Endodermal cell (in vitro differentiated cells): ENCODE measurements at regions not wholly inside any gene's neighbourhood (a gene's known extent, or its start where the extent isn't known, plus 50 kb on each side); places are given as distances from the start of the nearest gene placed in this dataset.
"Not testable (repeated sequence)": the region's sequence is repeated elsewhere in the genome, so short reads cannot be mapped to it uniquely, and the experiment has no call there.

Source experiments
- DNase-seq: peaks from one replicate; pipeline ENCODE4 v3.0.0-alpha.2; 2017
- H3K27ac ChIP-seq: 2 replicates; pipeline ENCODE4 v1.5.1; 2013; ENCODE audit warnings: mild to moderate bottlenecking, low read depth, low read length, moderate library complexity
- H3K27me3 ChIP-seq: 2 replicates; pipeline ENCODE4 v1.6.1; 2013; ENCODE audit warnings: mild to moderate bottlenecking, low read length, moderate library complexity; ENCODE audit not compliant: insufficient read depth, control insufficient read depth, poor library complexity, severe bottlenecking
- H3K36me3 ChIP-seq: 2 replicates; pipeline ENCODE4 v1.7.0; 2013; ENCODE audit warnings: mild to moderate bottlenecking, low read length, moderate library complexity; ENCODE audit not compliant: control insufficient read depth, insufficient read depth
- H3K4me1 ChIP-seq: one replicate; pipeline ENCODE4 v1.7.0; 2013; ENCODE audit warnings: low read length; ENCODE audit not compliant: control insufficient read depth, insufficient read depth
- H3K4me3 ChIP-seq: 2 replicates; pipeline ENCODE4 v1.5.1; 2013; ENCODE audit warnings: mild to moderate bottlenecking, low read length, moderate library complexity
- H3K9ac ChIP-seq: 2 replicates; pipeline ENCODE4 v1.6.1; 2013; ENCODE audit warnings: mild to moderate bottlenecking, low read length, moderate library complexity; ENCODE audit not compliant: poor library complexity, severe bottlenecking; ENCODE audit errors: extremely low read depth
- H3K9me3 ChIP-seq: 2 replicates; pipeline ENCODE4 v1.6.1; 2013; ENCODE audit warnings: mild to moderate bottlenecking, low read length, moderate library complexity; ENCODE audit not compliant: control insufficient read depth
- H3K27ac Mint-ChIP-seq: 2 replicates; pipeline ENCODE4 v1.8.0; 2020; ENCODE audit warnings: mixed read lengths
- H3K27me3 Mint-ChIP-seq: 2 replicates; pipeline ENCODE4 v1.8.0; 2021; ENCODE audit warnings: mild to moderate bottlenecking, mixed read lengths; ENCODE audit not compliant: insufficient read depth
- H3K36me3 Mint-ChIP-seq: 2 replicates; pipeline ENCODE4 v1.8.0; 2020; ENCODE audit warnings: low read depth, mixed read lengths
- H3K4me1 Mint-ChIP-seq: 2 replicates; pipeline ENCODE4 v1.8.0; 2020; ENCODE audit warnings: mixed read lengths
- H3K4me3 Mint-ChIP-seq: 2 replicates; pipeline ENCODE4 v1.8.0; 2020; ENCODE audit warnings: mild to moderate bottlenecking, moderate library complexity, mixed read lengths
- H3K9me3 Mint-ChIP-seq: 2 replicates; pipeline ENCODE4 v1.8.0; 2020; ENCODE audit warnings: mild to moderate bottlenecking, mixed read lengths
- WGBS, 2 experiments: methylation state at CpG; one replicate each; pipeline versions ENCODE4 v1.1.5 to v1.1.7; 2013; ENCODE audit warnings: missing lambda C conversion rate in 2 of 2, mixed read lengths in 1 of 2; ENCODE audit not compliant: insufficient coverage in 1 of 2, insufficient read length in 1 of 2; 5-methylcytosine and 5-hydroxymethylcytosine counted together
- TF ChIP-seq, protein P1 (sequence below): fragments of 200-600 bp; sonication (generic); conservative IDR thresholded peaks from 2 replicates; pipeline ENCODE4 v1.5.0; 2021; ENCODE audit warnings: antibody characterized with exemption, mild to moderate bottlenecking

DNA sequence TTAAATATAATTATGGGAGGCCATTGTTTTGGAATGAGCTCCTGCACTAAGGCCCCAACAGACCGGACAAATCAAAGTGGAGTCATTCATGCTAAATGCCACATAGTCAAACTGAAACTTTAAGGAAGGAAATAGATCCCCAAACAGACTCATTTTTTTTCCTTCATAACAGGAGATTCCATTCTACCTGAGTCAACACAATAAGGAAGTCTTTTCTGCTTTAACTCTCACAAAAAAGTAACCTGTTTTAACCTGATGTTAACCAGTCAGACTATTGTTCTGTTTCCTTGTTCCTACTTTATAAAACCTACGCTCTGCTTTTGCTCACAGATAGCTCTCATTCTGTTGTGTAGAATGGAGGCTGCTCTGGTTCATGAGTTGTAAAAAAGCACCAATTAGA lies 234.9 kb downstream of the YTHDC2 start:
- Histone ChIP-seq H3K36me3 (no peaks in the 10 kb centered on the region), H3K9me3 (peaks cover 17% of the 10 kb centered on the region), H3K9ac (no peak overlapping the region), H3K27ac (no peak overlapping the region), H3K4me3 (no peak overlapping the region), H3K27me3 (peaks cover 4% of the 10 kb centered on the region), H3K4me1 (no peaks in the 10 kb centered on the region)
- TF ChIP-seq, protein P1, sequence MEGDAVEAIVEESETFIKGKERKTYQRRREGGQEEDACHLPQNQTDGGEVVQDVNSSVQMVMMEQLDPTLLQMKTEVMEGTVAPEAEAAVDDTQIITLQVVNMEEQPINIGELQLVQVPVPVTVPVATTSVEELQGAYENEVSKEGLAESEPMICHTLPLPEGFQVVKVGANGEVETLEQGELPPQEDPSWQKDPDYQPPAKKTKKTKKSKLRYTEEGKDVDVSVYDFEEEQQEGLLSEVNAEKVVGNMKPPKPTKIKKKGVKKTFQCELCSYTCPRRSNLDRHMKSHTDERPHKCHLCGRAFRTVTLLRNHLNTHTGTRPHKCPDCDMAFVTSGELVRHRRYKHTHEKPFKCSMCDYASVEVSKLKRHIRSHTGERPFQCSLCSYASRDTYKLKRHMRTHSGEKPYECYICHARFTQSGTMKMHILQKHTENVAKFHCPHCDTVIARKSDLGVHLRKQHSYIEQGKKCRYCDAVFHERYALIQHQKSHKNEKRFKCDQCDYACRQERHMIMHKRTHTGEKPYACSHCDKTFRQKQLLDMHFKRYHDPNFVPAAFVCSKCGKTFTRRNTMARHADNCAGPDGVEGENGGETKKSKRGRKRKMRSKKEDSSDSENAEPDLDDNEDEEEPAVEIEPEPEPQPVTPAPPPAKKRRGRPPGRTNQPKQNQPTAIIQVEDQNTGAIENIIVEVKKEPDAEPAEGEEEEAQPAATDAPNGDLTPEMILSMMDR: no peak
- Mint-ChIP-seq H3K4me3 (no peak overlapping the region), H3K27me3 (peaks cover 28% of the 10 kb centered on the region), H3K9me3 (peaks cover 20% of the 10 kb centered on the region), H3K4me1 (peaks cover 5% of the 10 kb centered on the region), H3K36me3 (peaks cover 2% of the 10 kb centered on the region), H3K27ac (no peak overlapping the region)
- WGBS, 2 experiments: 99% methylated on average over 2 of the region's 2 CpGs; no CpG with 5 or more reads in 1 of the 2 experiments
- no peak for DNase-seq

GRCh38 chr5:113749334-113749733 lies 235.8 kb downstream of the YTHDC2 start:
- H3K9ac ChIP-seq: no peak overlapping the region
- Mint-ChIP-seq H3K4me3 (no peak overlapping the region), H3K36me3 (peaks cover 2% of the 10 kb centered on the region), H3K4me1 (peaks cover 5% of the 10 kb centered on the region), H3K27me3 (peaks cover 31% of the 10 kb centered on the region), H3K27ac (no peak overlapping the region), H3K9me3 (peaks cover 24% of the 10 kb centered on the region)
- TF ChIP-seq, protein P1: no peak
- no peaks in the 10 kb centered on the region for H3K4me1 ChIP-seq
- H3K27ac ChIP-seq: no peak overlapping the region
- peaks cover 10% of the 10 kb centered on the region for H3K27me3 ChIP-seq
- no peak for DNase-seq
- peaks cover 17% of the 10 kb centered on the region for H3K9me3 ChIP-seq
- H3K36me3 ChIP-seq: no peaks in the 10 kb centered on the region
- peak overlapping the region; percentile 8 for H3K4me3 ChIP-seq
- 96% methylated on average over 1 of the region's 1 CpG; no CpG with 5 or more reads in 1 of the 2 experiments for WGBS, 2 experiments

DNA sequence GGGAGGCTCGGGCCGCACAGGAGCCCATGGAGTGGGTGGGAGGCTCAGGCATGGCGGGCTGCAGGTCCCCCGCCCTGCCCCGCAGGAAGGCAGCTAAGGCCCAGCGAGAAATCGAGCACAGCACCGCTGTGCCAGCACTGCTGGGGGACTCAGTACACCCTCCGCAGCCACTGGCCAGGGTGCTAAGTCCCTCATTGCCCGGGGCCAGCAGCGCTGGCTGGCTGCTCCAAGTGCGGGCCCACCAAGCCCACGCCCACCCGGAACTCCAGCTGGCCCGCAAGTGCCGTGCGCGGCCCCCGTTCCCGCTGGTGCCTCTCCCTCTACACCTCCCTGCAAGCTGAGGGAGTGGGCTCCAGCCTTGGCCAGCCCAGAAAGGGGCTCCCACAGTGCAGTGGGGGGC lies 239.7 kb downstream of the YTHDC2 start:
- peaks cover 45% of the 10 kb centered on the region for H3K27me3 ChIP-seq
- not testable (repeated sequence) for H3K4me3 ChIP-seq, H3K36me3 ChIP-seq, H3K4me1 Mint-ChIP-seq, H3K27ac Mint-ChIP-seq, DNase-seq, H3K9ac ChIP-seq, H3K4me3 Mint-ChIP-seq, H3K36me3 Mint-ChIP-seq, H3K4me1 ChIP-seq, H3K27ac ChIP-seq
- H3K27me3 Mint-ChIP-seq: peaks cover 61% of the 10 kb centered on the region
- H3K9me3 Mint-ChIP-seq: peaks cover 33% of the 10 kb centered on the region
- WGBS, 2 experiments: 87 to 100% methylated on average over 5 to 17 of the region's 20 CpGs
- peaks cover 26% of the 10 kb centered on the region for H3K9me3 ChIP-seq

DNA sequence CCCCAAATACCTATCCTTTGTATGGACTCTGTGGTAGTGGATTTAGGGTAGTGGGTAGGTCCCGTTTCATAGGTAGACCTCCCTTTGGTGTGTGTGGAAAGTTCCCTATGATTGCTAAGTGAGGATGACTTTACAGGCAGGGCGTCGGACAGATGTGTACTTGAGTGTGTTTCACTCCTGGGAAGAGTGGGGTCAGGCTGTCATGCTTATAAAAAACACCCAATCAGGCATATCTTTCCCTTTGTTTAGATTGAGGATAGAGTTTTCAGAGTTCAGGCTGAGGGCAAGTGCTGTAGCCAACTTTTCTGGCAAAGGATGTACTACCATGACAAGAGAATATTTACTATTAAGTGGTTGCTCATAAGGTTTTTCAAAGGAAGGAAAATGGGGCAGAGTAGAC lies 242.0 kb downstream of the YTHDC2 start:
- Mint-ChIP-seq H3K4me3 (no peak overlapping the region), H3K27ac (no peak overlapping the region), H3K36me3 (no peaks in the 10 kb centered on the region), H3K9me3 (peaks cover 28% of the 10 kb centered on the region), H3K27me3 (peaks cover 83% of the 10 kb centered on the region), H3K4me1 (peaks cover 8% of the 10 kb centered on the region)
- H3K4me3 ChIP-seq: no peak overlapping the region
- no peak for DNase-seq
- H3K36me3 ChIP-seq: no peaks in the 10 kb centered on the region
- H3K4me1 ChIP-seq: no peaks in the 10 kb centered on the region
- peaks cover 17% of the 10 kb centered on the region for H3K9me3 ChIP-seq
- TF ChIP-seq, protein P1: no peak
- WGBS, 2 experiments: 80 to 97% methylated on average over 1 to 3 of the region's 3 CpGs
- peaks cover 66% of the 10 kb centered on the region for H3K27me3 ChIP-seq
- no peak overlapping the region for H3K9ac ChIP-seq
- H3K27ac ChIP-seq: no peak overlapping the region
